GM19468 (cell line): ENCODE measurements at regions not wholly inside any gene's neighbourhood (a gene's known extent, or its start where the extent isn't known, plus 50 kb on each side); places are given as distances from the start of the nearest gene placed in this dataset.
"Not testable (repeated sequence)": the region's sequence is repeated elsewhere in the genome, so short reads cannot be mapped to it uniquely, and the experiment has no call there.

ENCODE experiments used
- ATAC-seq: cut with Tn5 transposase; IDR thresholded peaks from one replicate; pipeline ENCODE4 v1.9.1; 2021; ENCODE audit warnings: mild to moderate bottlenecking, moderate library complexity, moderate number of reproducible peaks; ENCODE audit not compliant: unreplicated experiment; ENCODE audit errors: extremely low read depth

DNA sequence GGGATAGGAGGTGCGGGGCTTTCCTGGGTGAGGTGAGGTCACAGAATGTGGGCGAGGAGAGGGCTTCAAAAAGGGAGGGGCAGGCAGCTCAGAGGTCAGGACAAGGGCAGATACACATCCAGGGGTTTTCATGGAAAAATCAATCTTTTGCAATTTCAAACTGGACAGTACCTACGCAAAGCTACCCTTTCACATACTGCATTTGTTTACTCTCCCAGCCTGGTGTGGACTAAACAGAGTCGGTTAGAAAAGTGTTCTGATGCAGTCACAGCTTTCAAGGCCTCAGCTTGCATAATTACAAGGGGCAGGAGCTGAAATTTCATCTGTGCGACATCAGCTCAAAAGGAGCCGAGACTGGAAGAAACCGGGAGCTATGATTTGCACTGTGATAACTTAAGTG, 309.9 kb upstream of the SOX1 start:
- ATAC-seq = not testable (repeated sequence)

DNA sequence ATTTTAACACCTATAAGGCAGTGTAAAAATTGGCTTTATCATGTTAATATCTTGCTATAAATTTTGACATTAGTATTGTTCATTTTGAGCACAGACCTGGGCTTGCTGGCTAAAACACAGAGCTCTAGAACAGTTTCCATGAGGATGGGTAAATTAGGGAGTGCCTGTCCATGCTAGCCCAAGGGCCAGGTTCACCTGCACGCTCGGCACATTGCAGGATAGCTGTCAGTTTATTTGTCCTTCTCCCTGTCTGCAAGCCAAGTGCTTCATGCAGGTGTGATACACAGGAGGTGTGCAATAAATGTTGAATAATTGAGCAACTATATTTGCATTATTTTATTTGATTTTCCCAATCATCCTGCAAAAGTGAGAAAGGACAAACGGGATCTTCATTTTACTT, 309.3 kb upstream of the SOX1 start:
- not testable (repeated sequence) for ATAC-seq

DNA sequence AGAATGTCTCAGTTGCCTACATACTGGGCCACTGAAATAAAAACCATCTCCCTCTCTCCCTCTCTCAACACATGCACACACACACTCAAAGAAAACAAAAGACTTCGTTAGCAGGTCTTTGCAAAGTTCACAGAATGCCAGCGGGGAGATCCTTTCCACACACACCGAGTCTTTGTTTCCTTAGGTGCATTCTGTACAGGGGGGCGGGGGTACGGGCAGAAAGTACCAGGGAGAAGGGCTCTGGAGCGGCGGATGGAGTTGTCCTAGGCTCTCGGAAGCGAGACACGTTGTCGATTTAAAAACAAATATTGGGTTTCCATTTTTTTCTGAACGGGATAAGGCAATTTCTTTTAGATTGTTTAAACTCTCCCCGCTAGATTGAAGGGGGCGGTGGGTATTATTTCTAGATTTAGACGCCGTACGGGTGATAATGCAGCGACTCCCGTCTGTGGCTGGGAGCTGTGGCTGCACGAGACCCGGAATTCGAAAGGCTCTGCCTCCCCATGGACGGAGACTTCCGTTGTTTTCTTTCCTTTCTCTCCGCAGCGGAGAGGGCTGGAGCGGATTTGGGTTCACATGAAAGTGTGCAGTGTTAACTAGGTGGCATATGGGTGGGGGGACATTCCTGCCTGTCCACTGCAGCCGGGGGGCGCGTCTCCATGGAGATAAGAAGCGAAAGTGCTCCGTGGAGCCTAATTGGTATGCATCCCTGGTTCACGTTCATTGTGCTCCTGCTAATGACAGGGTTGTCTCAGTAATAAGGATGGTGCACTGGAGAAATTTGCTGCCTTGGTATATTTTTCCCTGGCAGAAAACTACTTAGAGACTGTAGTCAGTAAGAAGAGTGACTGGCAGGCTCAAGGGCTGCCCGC, 303.7 kb upstream of the SOX1 start:
- not testable (repeated sequence) for ATAC-seq

DNA sequence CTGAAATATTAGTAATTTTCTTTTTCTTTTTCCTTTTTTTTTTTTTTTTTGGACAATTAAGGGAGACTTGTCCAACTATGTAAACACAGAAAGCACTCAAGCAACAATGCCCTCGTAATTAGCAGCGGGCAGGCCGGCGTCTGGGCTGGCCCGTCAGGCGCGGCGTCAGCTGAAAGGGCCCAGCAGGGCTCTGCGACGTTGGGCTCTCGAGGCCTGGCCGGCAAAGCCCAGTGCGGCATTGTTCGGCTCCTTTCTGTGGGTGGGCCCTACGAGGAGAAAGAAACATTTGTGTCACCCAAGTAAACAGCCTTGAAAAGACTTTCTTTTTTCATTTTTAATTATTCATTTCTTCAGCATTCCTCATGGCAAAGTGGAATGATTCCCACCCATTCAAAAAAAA, 302.4 kb upstream of the SOX1 start:
- not testable (repeated sequence) for ATAC-seq

DNA sequence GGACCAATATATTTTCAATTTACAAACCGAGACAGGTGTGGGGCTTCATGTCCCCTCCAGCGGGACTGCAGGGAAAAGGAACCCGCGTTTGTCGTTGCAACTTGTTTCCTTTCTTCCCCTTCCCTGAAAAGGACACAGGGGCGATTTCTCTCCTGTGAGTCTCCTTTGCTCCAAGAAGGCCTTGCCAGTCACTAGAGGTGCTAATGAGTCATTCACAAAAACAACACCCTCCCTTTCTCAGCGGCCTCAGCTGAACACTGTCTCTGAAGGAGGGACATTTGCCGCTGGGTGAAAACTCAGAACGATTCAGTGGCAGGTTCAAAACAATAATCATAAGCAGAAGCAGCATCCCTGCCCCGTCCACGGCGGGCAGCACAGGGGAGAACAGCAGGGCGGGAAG, 302.0 kb upstream of the SOX1 start:
- not testable (repeated sequence) for ATAC-seq

DNA sequence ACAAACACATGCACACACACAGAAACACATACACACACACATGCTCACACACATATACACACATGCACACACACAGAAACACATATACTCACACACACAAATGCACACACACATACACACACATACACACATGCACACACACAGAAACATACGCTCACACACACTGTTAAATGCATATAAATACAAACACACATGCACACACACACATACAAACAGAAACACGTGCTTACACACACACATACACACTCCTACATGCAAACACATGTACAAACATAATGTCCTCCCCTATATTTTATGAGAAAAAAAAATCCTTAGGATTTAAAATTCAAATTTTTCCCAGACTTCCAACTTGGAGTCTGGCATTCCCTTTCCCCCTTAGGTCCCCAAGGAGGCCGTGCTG, 291.2 kb upstream of the SOX1 start:
- ATAC-seq = not testable (repeated sequence)

DNA sequence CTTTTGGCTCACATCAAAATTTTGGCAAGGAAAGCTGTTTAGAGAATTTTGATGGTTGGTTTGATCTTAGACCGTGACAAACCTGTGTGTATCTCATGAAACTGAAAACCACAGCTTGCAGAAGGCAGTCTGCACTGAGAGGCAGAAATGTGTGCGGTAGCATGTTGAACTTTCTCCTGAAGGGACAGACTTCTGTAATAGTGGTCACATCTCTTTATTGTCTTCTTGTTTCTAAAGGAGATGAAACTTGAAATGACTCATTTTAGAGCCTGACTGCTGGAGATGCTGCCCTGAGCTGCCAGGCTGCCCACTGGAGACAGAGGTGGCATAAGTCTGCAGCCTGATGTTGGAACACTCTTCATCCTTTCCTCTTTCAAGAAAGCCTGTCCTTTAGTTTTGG, 289.6 kb upstream of the SOX1 start:
- peak; percentile 39 for ATAC-seq

DNA sequence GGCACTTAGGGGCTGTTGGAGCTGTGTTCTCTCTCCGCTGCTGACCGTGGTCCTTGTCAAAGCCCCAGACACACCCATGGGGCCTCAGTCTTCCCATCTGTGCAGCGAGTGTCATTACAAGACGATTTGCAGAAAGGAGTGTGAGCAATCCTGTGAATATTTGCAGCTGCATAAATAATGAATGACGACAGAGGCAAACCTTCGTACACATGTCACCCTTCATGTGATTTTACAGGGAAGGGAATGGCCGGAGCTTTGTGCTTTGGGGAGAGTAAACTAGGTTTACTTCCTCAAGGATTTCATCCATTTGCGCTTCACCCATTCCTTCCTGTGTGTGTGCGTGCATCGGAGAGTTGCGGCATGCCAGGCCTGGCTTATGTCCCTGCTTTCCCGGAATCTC, 285.6 kb upstream of the SOX1 start:
- ATAC-seq = not testable (repeated sequence)

DNA sequence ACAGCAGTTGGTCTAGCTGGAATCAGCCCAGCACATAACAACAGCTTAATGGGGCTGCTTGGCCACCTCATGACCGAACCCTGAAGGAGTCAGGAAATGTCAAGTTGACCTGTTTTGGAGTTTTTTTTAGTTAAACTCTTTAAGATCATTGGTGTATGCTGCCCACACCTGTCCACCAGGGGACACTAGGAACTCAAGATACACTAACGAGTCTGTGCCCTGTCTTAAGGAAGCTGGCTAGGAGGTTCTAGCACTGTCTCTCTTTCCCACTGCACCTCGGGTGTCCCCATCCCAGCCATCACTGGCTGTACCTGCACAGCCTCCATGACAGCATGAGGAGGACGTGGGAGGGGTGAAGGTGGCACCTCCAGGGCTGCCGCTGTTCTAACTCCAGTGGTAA, 279.6 kb upstream of the SOX1 start:
- not testable (repeated sequence) for ATAC-seq

DNA sequence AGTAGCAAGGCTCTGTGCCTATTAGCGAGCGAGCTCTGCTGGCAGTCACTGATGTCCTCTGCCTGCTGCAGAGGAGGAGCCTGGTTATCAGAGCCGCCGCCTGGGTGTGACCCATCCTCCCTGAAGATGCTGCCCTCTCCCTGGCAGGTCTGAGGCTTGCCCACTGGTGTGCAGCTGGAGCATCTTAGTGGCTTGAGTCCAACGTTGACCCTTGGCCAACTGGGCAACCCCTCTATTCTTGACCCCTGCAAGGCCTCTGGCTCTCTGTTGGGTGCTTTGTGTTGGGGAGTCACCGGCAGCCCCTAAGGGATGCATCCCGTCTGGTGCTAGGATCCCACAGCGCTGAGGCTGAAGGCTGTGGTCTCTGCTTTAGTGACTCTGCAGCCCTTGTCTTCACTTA, 277.9 kb upstream of the SOX1 start:
- no peak for ATAC-seq

DNA sequence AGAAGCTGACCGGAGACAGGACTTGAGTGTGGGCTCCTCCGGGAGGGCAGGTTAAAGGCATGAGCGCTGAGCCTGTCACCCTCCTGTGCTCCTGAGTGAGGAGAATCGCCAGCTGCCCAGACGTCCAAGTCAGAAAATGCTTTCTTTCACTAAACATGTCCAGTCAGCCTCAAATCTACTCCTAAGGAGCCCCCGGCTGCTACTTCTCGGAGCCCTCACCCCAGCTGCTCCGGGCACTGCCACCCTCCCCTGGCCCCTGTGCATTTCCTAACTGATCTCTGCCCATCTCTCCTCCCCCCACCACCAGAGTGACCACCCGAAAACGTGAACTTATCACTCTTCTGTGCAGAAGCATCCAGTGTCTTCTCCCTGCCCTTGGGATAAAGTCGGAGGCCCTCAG, 277.5 kb upstream of the SOX1 start:
- ATAC-seq = no peak

DNA sequence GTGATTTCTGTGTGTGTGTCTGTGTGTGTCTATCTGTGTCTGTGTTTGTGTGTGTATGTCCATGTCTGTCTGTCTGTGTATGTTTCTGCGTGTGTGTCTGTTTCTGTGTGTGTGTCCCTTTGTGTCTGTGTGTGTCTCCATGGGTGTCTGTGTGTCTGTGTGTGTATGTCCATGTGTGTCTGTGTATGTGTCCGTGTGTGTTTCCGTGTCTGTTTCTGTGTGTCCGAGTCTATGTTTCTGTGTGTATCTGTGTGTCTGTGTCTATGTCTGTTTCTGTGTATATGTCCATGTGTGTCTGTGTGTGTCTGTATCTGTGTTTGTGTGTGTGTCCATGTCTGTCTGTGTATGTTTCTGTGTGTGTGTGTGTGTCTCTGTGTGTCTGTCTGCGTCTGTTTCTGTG, 276.3 kb upstream of the SOX1 start:
- no peak for ATAC-seq

DNA sequence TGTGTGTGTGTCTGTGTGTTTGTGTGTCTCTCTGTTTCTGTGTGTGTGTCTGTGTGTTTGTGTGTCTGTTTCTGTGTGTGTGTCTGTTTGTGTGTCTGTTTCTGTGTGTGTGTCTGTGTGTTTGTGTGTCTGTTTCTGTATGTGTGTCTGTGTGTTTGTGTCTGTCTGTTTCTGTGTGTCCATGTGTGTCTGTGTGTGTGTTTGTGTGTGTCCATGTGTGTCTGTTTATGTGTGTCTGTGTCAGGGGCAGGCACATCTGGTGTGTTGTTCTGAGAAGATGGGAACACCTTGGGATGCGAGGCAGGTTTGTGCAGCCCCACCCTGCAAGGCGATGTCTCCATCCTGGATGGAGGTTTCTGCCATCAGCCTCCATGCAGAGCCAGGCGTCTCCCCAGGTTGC, 275.8 kb upstream of the SOX1 start:
- ATAC-seq = no peak

DNA sequence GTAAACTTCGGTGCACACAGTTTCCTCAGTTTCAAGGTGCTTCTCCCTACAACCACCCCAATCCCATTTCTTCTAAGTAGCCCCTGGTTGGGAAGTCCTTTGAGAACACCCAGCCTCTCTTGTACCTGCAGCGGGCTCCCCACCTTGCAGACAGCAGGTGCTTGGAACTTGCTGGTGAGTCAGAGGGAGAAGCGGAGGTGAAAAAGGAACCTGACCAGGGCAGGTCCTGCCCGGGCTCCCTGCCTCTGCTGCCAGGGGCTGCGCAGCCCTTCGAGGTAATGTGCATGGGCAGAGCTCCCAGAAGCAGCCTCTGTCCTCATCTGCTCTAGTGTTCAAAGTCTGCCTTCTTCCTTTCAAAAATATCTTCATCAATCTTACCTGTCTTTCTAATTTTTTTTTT, 274.0 kb upstream of the SOX1 start:
- no peak for ATAC-seq
